GM19328 (cell line): ENCODE measurements at regions not wholly inside any gene's neighbourhood (a gene's known extent, or its start where the extent isn't known, plus 50 kb on each side); places are given as distances from the start of the nearest gene placed in this dataset.

ENCODE experiments used
- ATAC-seq: cut with Tn5 transposase; IDR thresholded peaks from one replicate; pipeline ENCODE4 v1.9.1; 2021; ENCODE audit warnings: mild to moderate bottlenecking, moderate library complexity; ENCODE audit not compliant: unreplicated experiment

- no peak for ATAC-seq
These were observed 716.3 kb downstream of the TSN start for GRCh38 chr2:122471753-122472152.

- no peak for ATAC-seq
These were observed 722.7 kb downstream of the TSN start for GRCh38 chr2:122478117-122478516.

DNA sequence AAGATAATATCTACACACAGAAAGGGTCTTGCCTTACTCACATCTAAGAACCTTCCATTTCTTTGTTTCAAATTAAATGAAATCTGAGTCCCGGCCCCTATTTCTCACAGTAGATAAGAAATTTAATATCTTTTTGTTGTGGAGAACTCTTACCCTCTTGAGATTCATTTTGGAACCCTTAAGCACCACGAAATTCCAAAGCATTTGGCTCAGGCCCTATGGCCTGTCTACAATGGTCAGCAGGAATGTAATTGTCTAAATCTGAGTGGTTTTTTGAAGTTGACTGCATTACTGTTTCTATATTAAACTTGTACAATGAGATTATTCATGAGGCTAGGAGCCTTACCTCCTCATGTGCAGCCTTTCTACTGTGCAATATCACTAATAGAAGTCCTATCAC is 723.3 kb downstream of the TSN start:
- no peak for ATAC-seq

GRCh38 chr2:122480501-122481243 is 725.2 kb downstream of the TSN start:
- ATAC-seq: no peak

- no peak for ATAC-seq
These were observed 725.8 kb downstream of the TSN start for GRCh38 chr2:122481244-122481622.

DNA sequence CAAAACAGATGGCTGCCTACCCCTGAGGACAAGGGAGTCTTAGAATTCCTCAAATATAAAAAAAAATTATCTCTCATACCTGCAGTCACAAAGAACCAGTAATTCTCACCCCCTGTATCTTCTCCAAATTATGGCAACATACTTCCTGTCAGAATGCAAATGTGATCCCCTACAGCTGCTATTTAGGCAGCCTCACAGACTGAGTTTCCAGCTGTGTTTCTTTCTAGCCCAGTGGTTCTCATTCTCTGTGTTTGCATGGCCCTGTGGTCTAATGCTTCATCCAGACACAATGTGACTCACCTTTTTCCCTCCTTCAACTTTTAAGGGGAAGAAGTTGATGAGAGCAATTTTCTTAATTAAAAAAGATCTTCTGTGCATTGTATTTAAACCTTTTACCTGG is 726.3 kb downstream of the TSN start:
- no peak for ATAC-seq

DNA sequence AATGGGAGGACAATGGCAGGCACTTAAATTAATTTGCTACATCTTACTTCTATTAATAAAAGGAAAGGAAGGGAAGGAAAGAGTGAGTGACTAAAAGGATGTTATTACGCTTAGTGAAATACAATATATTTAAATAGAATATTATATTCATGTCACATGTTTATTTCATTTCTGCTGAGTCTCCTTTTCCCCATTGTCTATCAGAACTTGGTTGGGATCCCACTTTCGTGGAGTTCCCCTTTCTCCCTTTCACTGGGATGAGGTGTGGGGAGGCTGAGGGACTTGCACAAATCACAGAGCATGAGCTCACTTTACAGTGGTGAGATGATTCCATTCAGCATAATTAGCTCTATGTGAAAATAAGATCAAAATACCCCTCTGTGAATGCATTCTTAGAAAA is 730.6 kb downstream of the TSN start:
- no peak for ATAC-seq

DNA sequence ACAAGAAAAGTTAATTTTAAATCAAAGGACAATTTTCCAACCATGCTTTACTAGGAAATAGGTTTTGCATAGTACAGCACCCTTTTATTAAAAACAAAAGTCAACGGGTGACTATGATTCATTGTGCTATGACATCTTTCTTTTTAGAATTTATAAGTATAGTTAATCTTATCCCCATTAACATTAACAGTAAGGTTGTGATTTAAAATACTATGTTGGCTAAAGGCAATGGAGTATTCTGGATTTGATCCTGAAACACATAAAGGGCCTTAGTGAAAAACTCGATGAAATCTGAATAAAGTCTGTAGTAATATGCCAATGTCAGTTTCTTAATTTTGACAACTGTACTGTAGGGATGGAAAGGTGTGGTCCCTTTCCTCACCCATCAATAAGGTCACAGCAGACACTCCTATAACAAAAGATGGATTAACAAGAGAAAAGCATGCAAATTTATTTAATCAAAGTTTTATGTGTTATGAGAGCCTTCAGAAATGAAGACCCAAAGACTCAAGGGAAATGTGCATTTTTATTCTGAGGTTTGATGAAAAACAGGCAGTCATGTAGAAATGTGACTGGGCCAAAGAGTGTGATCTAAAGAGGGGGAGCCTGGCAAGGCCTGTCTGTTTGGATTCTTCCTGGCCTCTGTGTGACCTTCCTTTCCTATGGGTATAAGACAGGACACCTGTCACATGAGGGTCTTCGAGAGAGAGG is 731.4 kb downstream of the TSN start:
- ATAC-seq: no peak

DNA sequence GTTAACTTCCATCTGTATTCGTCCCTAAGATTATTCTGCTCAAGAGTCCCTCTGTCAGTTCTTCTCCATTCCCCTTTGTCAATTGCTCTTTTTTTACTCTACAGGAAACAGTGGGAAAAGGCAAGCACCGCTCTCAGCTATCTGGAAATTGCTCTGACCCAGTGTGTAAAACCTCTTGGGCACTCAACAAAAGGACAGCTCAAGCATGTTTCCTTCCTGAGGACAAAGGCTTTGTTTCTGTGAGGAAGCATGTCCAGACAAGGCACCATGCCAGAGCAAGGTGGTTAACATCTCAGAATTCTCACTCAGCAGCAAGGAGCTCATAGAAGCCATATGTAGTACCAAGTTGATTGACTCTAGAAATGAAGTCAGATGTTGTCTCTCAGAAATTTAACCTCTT is 735.6 kb downstream of the TSN start:
- no peak for ATAC-seq

DNA sequence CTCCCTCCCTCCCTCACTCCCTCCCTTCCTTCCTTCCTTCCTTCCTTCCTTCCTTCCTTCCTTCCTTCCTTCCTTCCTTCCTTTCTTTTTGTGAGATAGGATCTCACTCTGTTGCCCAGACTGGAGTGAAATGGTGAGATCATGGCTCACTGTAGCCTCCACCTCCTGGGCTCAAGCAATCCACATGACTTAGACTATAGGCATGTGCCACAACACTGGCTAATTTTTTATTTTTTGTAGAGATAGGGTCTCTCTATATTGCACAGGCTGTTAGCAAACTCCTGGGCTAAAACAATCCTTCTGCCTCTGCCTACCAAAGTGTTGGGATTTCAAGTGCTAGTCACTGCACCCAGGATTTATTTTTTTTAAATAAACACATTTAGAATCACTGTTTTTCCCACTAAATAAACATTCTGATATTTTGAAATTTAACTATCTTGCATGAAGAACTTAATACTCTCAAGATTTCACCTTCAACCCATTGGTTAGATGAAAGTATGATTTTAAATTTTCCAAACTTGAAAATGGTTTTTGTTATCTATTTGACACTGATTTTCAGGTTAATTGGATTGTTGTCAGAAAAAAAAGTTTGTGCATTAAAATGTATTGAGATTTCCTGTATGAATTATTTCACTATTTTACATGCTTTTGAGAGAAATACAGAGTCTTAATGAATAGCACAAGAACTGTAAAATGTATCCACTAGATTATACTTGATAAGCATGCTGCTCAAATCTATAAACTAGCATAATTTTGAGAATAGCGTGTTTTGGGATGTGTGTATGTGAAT is 745.1 kb downstream of the TSN start:
- no peak for ATAC-seq

DNA sequence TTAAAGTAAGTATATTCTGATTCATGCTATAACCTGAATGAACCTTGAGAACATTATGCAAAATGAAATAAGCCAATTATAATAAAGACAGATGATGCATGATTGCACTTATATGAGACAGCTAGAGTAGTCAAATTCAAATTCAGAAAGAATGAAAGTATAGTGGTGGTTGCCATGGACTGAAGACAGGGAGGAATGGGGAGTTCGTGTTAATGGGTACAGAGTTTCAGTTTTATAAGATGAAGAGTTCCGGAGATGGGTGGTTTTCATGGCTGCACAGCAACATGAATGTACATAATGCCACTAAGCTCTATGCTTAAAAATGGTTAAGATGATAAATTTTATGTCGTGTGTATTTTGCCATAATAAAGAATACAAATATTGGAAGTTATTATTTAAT is 751.2 kb downstream of the TSN start:
- no peak for ATAC-seq

GRCh38 chr2:122507261-122507660 is 751.8 kb downstream of the TSN start:
- ATAC-seq: no peak

DNA sequence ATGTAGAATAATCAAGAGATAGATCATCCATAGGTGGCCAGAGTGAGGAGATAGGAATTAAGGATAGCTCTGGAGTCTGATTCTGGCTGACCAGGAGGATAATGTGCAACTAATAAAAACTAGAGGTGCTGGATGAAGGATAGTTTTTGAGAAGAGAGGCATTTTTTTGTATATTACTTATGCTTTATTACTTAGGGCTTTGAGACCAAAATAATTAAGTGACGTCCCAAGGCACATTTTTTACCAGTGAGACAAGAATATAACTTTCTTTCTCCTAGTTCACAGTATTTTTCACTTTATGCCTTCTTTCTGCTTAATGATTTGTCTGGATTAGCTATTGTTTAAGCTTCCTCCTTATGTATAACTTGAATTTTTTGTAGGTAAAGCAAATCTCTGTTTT is 756.6 kb downstream of the TSN start:
- no peak for ATAC-seq

- no peak for ATAC-seq
These were observed 759.1 kb downstream of the TSN start for GRCh38 chr2:122514451-122514996.

DNA sequence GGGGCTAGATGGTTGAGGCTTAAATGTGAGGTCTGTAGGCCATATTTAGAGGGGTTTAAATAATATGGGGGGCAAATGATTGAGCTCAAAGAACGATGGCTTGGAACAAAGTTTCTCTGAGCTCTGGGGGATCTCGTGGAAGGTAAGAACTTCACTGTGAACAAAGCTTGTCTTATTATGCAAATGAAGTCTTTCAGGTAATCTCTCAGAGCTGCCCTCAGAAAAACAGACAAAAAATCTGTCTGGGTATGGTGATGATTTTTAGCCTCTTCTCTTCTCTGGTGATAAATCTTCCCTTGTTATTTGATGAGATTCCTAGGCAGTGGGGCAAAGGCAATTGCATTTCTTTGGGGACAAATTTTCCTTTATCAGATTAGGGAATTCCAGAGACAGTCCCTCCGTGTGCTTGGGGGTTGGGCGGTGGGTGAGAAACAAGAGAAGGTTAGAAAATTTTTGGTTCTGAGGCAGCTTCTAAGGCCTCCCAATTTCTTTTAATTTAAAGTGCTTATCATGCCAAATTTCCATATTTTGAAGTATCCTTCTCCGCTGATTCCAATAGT is 760.4 kb downstream of the TSN start:
- no peak for ATAC-seq

DNA sequence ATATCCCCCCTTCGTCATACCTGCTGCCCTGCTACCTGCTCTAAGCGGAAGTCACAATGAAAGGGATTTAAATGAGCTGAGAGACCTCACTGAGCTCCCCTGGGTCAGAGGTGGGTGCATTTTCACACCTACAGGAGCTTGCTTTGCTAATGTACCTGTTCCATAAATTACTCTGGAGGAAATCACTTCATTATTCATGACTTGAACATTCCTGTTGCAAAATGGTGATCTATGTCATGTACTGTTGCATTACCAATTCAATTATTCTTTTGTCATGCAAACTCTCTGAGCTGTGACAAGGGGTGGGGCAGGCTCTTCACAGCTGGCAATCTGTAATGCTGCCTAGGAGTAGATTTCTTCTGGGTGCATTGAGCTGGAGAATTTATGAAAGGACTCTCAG is 761.3 kb downstream of the TSN start:
- no peak for ATAC-seq

DNA sequence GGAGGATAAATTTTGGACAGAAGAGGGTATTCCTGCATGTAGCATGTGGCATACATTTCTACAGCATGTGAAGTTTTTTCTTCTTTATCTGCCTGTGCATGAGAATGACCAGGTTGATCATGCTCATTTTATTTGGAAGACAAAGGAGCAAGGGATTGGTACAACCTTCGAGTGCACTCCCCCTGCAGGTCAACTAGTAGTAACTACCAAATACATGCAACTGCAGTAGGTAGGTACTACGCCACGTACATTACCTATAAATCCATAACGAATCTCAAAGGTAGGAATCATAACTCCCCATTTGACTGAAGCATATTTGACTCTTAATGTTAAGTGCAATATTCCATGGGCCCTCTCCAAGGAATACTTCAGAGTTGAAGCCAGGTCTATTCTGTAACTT is 763.9 kb downstream of the TSN start:
- ATAC-seq: no peak

DNA sequence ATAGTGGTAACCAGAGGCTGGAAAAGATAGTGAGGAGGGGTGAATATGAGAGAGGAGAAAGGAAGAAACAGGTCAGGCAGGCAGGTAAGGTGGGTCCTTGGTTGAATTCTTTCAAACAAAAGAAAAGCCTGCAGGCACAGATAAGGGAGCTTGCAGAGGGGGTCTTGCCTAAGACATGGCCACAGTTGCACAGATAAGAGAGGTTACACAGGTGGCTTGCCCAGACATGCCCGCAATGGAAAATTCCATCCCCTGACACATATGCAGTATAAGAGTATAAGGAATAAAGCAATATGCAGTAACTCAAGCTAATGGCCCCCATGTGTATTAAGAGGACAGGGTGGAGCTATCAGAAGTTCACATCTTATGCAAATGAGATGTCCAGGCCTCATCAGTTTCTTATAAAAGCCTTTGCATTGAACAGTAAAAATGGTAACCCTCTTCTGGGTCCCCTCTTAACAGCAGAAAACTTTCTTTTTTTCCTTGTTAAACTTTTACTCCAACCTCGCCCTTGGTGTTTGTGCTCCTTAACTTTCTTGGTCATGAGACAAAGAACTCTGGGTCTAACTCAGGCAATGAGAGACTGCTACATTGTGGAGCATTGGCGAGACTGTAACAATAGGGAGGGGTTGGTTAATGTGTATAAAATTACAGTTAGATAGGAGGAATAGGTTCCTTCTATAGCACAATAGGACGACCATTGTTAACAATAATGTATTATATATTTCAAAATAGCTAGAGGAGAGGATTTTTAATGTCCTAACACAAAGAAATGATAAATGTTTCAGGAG is 764.6 kb downstream of the TSN start:
- ATAC-seq: no peak

- ATAC-seq: no peak
These were observed 767.7 kb downstream of the TSN start for GRCh38 chr2:122523143-122523542.

DNA sequence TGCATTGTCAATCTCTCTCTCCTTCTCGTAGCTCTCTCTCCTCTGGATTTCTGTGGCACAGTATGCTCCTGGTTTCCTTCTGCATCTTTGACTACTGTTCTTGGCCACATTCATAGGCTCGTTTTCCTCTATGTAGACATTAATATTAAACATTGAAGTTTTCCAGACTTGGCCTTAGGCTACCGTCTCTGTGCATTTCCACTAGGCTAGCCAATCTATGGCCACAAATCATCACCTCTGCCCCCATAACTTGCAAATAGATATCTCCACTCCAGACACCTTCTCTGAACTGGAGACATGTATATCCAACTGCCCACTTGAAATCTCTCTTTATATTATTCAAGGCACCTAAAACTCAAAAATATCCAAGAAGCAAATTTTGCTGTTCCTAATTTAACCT is 768.5 kb downstream of the TSN start:
- no peak for ATAC-seq

DNA sequence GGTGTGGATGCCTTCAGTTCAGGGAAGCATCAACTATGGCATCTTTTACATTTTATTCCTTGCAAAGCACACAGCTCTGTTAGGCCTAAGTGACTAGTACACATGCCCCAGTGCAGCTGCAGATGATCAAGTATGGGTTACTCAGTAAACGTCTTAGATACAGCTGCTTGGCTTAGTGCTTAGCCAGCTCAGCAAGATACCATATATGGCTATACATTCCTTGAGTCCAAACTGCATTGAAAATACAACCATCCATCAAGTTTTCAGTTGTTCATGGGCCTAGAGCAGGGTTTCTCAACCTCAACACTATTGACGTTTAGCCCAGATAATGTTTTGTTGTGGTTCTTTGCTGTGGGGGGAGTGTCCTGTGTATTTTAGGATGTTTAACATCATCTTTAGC is 769.9 kb downstream of the TSN start:
- no peak for ATAC-seq
